ENCODE measurements at regions not wholly inside any gene's neighbourhood (a gene's known extent, or its start where the extent isn't known, plus 50 kb on each side); places are given as distances from the start of the nearest gene placed in this dataset.

DNA sequence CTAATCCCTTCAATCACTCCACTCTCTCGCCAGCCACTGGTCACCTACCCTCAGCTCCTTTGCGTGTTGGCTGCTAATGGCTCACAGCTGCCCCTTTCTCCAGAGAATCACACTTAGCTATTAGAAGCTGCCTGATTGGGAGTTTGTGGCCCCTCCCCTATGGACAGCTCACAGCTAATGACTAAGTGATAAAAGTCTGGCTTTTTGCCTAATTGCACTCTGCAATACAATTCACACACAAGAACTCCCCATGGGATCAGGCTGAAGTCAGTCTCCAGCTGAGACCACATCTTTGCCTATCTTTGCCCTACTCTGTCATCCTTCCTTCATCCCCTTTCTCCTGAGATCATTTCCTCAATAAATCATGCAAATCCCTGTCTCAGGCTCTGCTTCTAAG lies 701.9 kb upstream of the RAB6C start:
- Mint-ChIP-seq H3K4me1 (peaks cover 5% of the 10 kb centered on the region), H3K9me3 (peaks cover 3% of the 10 kb centered on the region), H3K27ac (no peak overlapping the region), H3K27me3 (ENCODE audit: insufficient read depth, low read depth) (no peaks in the 10 kb centered on the region), H3K4me3 (no peak overlapping the region), H3K36me3 (no peaks in the 10 kb centered on the region)
- Histone ChIP-seq H4K20me1 (ENCODE audit: low read depth) (no peaks in the 10 kb centered on the region), H3F3A (ENCODE audit: low read depth) (no peaks in the 10 kb centered on the region), H3K27me3 (no peaks in the 10 kb centered on the region), H3K4me2 (no peak overlapping the region), H3K9me3 (ENCODE audit: low read depth) (no peaks in the 10 kb centered on the region), H3K4me3 (no peak overlapping the region), H3K9ac (no peak overlapping the region), H3K36me3 (no peaks in the 10 kb centered on the region), H3K79me2 (ENCODE audit: low read depth) (no peaks in the 10 kb centered on the region), H3K27ac (no peak overlapping the region), H3K4me1 (no peaks in the 10 kb centered on the region), H2AFZ (replicated peaks) (no peak overlapping the region)
- TF ChIP-seq, protein P1, sequence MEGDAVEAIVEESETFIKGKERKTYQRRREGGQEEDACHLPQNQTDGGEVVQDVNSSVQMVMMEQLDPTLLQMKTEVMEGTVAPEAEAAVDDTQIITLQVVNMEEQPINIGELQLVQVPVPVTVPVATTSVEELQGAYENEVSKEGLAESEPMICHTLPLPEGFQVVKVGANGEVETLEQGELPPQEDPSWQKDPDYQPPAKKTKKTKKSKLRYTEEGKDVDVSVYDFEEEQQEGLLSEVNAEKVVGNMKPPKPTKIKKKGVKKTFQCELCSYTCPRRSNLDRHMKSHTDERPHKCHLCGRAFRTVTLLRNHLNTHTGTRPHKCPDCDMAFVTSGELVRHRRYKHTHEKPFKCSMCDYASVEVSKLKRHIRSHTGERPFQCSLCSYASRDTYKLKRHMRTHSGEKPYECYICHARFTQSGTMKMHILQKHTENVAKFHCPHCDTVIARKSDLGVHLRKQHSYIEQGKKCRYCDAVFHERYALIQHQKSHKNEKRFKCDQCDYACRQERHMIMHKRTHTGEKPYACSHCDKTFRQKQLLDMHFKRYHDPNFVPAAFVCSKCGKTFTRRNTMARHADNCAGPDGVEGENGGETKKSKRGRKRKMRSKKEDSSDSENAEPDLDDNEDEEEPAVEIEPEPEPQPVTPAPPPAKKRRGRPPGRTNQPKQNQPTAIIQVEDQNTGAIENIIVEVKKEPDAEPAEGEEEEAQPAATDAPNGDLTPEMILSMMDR (IDR thresholded peaks at IDR 0.05): no peak
- no peak for TF ChIP-seq EZH2phosphoT487 (IDR thresholded peaks at IDR 0.05)
- no peak for TF ChIP-seq EZH2 (IDR thresholded peaks at IDR 0.05)
- peak; percentile 9 for DNase-seq (ENCODE audit: low spot score)

DNA sequence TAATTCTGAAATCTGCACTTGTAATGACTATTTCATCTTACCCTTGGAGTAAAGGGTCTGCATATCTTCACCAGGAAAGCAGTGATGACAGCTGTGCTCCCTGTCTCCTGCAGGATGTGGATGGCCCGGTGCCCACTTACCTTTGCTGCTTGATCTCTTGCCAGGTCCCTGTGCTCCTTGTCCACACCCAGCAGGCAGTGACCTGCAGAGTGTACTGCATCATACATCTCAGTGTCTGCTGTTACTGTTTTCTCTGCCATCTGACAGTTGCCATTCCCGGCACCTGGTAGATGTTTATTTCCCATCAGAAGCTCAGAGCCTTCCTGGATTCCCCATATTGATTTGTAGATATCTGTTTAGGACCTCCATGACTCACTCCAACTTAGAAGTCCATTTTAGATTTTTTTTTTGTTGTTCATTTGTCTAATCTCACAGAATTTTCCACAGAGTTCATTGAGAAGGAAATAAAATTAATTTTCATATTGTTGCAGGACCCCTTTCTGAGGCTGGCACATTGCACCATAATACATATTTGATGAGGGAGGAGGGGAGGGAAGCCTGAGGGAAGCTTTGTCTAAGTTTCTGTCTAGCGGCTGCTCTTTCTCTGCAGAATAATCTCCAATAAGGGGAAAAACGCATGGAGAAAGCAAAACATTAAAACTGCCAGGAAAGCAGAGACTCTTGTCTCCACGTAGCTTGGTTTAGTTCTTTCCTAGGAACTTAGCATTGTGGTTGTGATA lies 697.5 kb upstream of the RAB6C start:
- Mint-ChIP-seq H3K4me3 (no peak overlapping the region), H3K27me3 (ENCODE audit: insufficient read depth, low read depth) (no peaks in the 10 kb centered on the region), H3K27ac (peak overlapping the region; percentile 30), H3K36me3 (no peaks in the 10 kb centered on the region), H3K4me1 (peaks cover 5% of the 10 kb centered on the region), H3K9me3 (peaks cover 12% of the 10 kb centered on the region)
- no peaks in the 10 kb centered on the region for H3F3A ChIP-seq (ENCODE audit: low read depth)
- no peak overlapping the region for H3K4me2 ChIP-seq
- H3K4me3 ChIP-seq: no peak overlapping the region
- H3K4me1 ChIP-seq: no peaks in the 10 kb centered on the region
- H3K27ac ChIP-seq: no peak overlapping the region
- H3K36me3 ChIP-seq: no peaks in the 10 kb centered on the region
- H3K27me3 ChIP-seq: no peaks in the 10 kb centered on the region
- no peaks in the 10 kb centered on the region for H3K79me2 ChIP-seq (ENCODE audit: low read depth)
- H3K9ac ChIP-seq: no peak overlapping the region
- no peak for DNase-seq (ENCODE audit: low spot score)
- H4K20me1 ChIP-seq (ENCODE audit: low read depth): no peaks in the 10 kb centered on the region
- no peak for TF ChIP-seq EZH2phosphoT487 (IDR thresholded peaks at IDR 0.05)
- no peak for TF ChIP-seq EZH2 (IDR thresholded peaks at IDR 0.05)
- H2AFZ ChIP-seq (replicated peaks): no peak overlapping the region
- no peaks in the 10 kb centered on the region for H3K9me3 ChIP-seq (ENCODE audit: low read depth)

DNA sequence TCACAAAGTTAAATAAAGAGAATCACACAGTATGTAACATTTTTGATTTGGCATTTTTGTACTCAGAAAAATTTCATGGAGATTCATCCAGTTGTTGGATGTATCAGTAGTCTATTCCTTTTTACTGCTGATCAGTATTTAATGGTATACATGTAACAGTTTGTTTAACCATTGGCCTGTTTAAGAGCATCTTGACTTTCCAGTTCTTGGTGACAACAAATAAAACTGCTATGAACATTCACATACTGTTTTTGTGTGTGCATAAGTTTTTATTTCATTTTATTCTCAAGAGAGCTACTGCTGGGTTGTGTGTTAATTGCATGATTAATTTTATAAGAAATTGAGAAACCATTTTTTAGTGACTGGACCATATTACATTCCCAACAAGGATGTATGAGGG lies 694.5 kb upstream of the RAB6C start:
- Mint-ChIP-seq H3K27ac (no peak overlapping the region), H3K36me3 (no peaks in the 10 kb centered on the region), H3K4me1 (no peaks in the 10 kb centered on the region), H3K9me3 (peaks cover 11% of the 10 kb centered on the region), H3K4me3 (no peak overlapping the region), H3K27me3 (ENCODE audit: insufficient read depth, low read depth) (no peaks in the 10 kb centered on the region)
- Histone ChIP-seq H3K9me3 (ENCODE audit: low read depth) (no peaks in the 10 kb centered on the region), H3F3A (ENCODE audit: low read depth) (no peaks in the 10 kb centered on the region), H3K27me3 (no peaks in the 10 kb centered on the region), H2AFZ (replicated peaks) (no peak overlapping the region), H3K79me2 (ENCODE audit: low read depth) (no peaks in the 10 kb centered on the region), H3K4me3 (no peak overlapping the region), H3K27ac (no peak overlapping the region), H3K36me3 (no peaks in the 10 kb centered on the region), H3K4me2 (no peak overlapping the region), H3K9ac (no peak overlapping the region), H4K20me1 (ENCODE audit: low read depth) (no peaks in the 10 kb centered on the region), H3K4me1 (no peaks in the 10 kb centered on the region)
- no peak for DNase-seq (ENCODE audit: low spot score)
- TF ChIP-seq EZH2 (IDR thresholded peaks at IDR 0.05) (no peak), EZH2phosphoT487 (IDR thresholded peaks at IDR 0.05) (no peak)
- TF ChIP-seq, protein P1 (IDR thresholded peaks at IDR 0.05): no peak

DNA sequence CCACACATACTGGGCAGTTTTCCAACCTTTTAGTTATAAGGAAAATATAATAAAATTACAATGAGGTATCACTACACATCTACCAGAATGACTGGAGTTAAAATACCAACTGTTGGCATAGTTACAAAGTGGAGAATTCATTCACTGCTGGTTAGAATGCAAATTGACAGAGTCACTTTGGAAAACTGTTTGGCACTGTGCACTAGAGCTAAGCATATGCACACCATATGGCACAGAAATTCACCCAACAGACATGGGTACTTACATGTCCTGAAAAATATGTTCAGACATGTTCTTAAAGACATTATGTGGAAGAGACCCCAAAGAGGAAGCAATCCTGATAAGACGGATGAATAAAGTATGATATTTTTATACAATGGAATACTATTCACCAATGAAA lies 686.1 kb upstream of the RAB6C start:
- no peak overlapping the region for H2AFZ ChIP-seq (replicated peaks)
- peaks cover 2% of the 10 kb centered on the region for H3K27me3 Mint-ChIP-seq (ENCODE audit: insufficient read depth, low read depth)
- H3K9me3 ChIP-seq (ENCODE audit: low read depth): no peaks in the 10 kb centered on the region
- no peak overlapping the region for H3K9ac ChIP-seq
- no peaks in the 10 kb centered on the region for H3K36me3 Mint-ChIP-seq
- no peaks in the 10 kb centered on the region for H3K9me3 Mint-ChIP-seq
- no peaks in the 10 kb centered on the region for H3K4me1 Mint-ChIP-seq
- H3K36me3 ChIP-seq: no peaks in the 10 kb centered on the region
- H3K4me3 Mint-ChIP-seq: no peak overlapping the region
- H4K20me1 ChIP-seq (ENCODE audit: low read depth): no peaks in the 10 kb centered on the region
- H3K4me2 ChIP-seq: no peak overlapping the region
- no peak overlapping the region for H3K27ac Mint-ChIP-seq
- TF ChIP-seq EZH2phosphoT487 (IDR thresholded peaks at IDR 0.05): no peak
- TF ChIP-seq, protein P1 (IDR thresholded peaks at IDR 0.05): no peak
- no peak for TF ChIP-seq EZH2 (IDR thresholded peaks at IDR 0.05)
- H3K4me3 ChIP-seq: no peak overlapping the region
- DNase-seq (ENCODE audit: low spot score): no peak
- no peaks in the 10 kb centered on the region for H3K4me1 ChIP-seq
- H3K79me2 ChIP-seq (ENCODE audit: low read depth): no peaks in the 10 kb centered on the region
- no peaks in the 10 kb centered on the region for H3F3A ChIP-seq (ENCODE audit: low read depth)
- no peak overlapping the region for H3K27ac ChIP-seq
- no peaks in the 10 kb centered on the region for H3K27me3 ChIP-seq

Measured in neural progenitor cell (in vitro differentiated cells).